Mesenchymal stem cell (in vitro differentiated cells and primary cell): ENCODE measurements at regions not wholly inside any gene's neighbourhood (a gene's known extent, or its start where the extent isn't known, plus 50 kb on each side); places are given as distances from the start of the nearest gene placed in this dataset.
A peak's percentile ranks its signal among the peaks of the same experiment; 100 is the strongest.

Experiments
- DNase-seq: peaks from one replicate; pipeline ENCODE4 v3.0.0-alpha.2; 2013
- H2AFZ ChIP-seq: one replicate; pipeline ENCODE4 v1.6.1; 2013; ENCODE audit warnings: low read depth, mild to moderate bottlenecking, control low read depth, inconsistent platforms, low read length, moderate library complexity
- H2AK5ac ChIP-seq: 2 replicates; pipeline ENCODE4 v1.6.1; 2013; ENCODE audit warnings: low read length, moderate library complexity, mild to moderate bottlenecking, inconsistent platforms; ENCODE audit not compliant: severe bottlenecking
- H2BK120ac ChIP-seq: one replicate; pipeline ENCODE4 v1.6.1; 2013; ENCODE audit warnings: low read depth, mild to moderate bottlenecking, inconsistent platforms, low read length, moderate library complexity
- H2BK12ac ChIP-seq, 2 experiments: one replicate each; pipeline ENCODE4 v1.6.1; 2013; ENCODE audit warnings: inconsistent platforms in 2 of 2, low read length in 2 of 2, mild to moderate bottlenecking in 2 of 2, moderate library complexity in 2 of 2, control low read depth in 1 of 2
- H2BK15ac ChIP-seq: one replicate; pipeline ENCODE4 v1.6.1; 2013; ENCODE audit warnings: mild to moderate bottlenecking, low read depth, inconsistent platforms; ENCODE audit not compliant: poor library complexity, severe bottlenecking
- H2BK5ac ChIP-seq: 2 replicates; pipeline ENCODE4 v1.6.1; 2013; ENCODE audit warnings: low read depth, mild to moderate bottlenecking, low read length, control low read depth, inconsistent platforms; ENCODE audit not compliant: poor library complexity, severe bottlenecking
- H3K14ac ChIP-seq, 2 experiments: one replicate each; pipeline ENCODE4 v1.6.1; 2013; ENCODE audit warnings: inconsistent platforms in 2 of 2, low read length in 2 of 2, control low read depth in 1 of 2, mild to moderate bottlenecking in 1 of 2, moderate library complexity in 1 of 2
- H3K18ac ChIP-seq, 2 experiments: one replicate each; pipeline ENCODE4 v1.6.1; 2013; ENCODE audit warnings: inconsistent platforms in 2 of 2, low read length in 2 of 2, control low read depth in 1 of 2, low read depth in 1 of 2, mild to moderate bottlenecking in 1 of 2
- H3K23ac ChIP-seq, 2 experiments: one replicate each; pipeline ENCODE4 v1.6.1; 2013; ENCODE audit warnings: inconsistent platforms in 2 of 2, low read length in 2 of 2, mild to moderate bottlenecking in 2 of 2, moderate library complexity in 2 of 2, control low read depth in 1 of 2
- H3K27ac ChIP-seq: 2 replicates; pipeline ENCODE4 v1.5.1; 2013; ENCODE audit warnings: mild to moderate bottlenecking, moderate library complexity, low read length, control low read depth, inconsistent platforms; ENCODE audit not compliant: poor library complexity, severe bottlenecking
- H3K27me3 ChIP-seq, 2 experiments: 2 replicates each; pipeline versions ENCODE4 v1.6.1 to v1.7.0; 2013; ENCODE audit warnings: low read length in 2 of 2, mild to moderate bottlenecking in 2 of 2, moderate library complexity in 2 of 2, control low read depth in 1 of 2, inconsistent platforms in 1 of 2; ENCODE audit not compliant: control insufficient read depth in 1 of 2, insufficient read depth in 1 of 2
- H3K36me3 ChIP-seq, 2 experiments: 2 replicates each; pipeline versions ENCODE4 v1.6.1 to v1.7.0; 2013; ENCODE audit warnings: low read length in 2 of 2, control low read depth in 1 of 2, inconsistent platforms in 1 of 2, low read depth in 1 of 2, mild to moderate bottlenecking in 1 of 2; ENCODE audit not compliant: insufficient read depth in 2 of 2, control insufficient read depth in 1 of 2
- H3K4ac ChIP-seq, 2 experiments: one replicate each; pipeline ENCODE4 v1.6.1; 2013; ENCODE audit warnings: inconsistent platforms in 2 of 2, low read length in 2 of 2, mild to moderate bottlenecking in 2 of 2, moderate library complexity in 2 of 2, control low read depth in 1 of 2, low read depth in 1 of 2
- H3K4me1 ChIP-seq: 2 replicates; pipeline ENCODE4 v1.6.1; 2013; ENCODE audit warnings: low read depth, low read length, control low read depth; ENCODE audit not compliant: control insufficient read depth, insufficient read depth
- H3K4me2 ChIP-seq: 2 replicates; pipeline ENCODE4 v1.6.1; 2013; ENCODE audit warnings: low read length, mild to moderate bottlenecking, inconsistent platforms; ENCODE audit not compliant: poor library complexity, severe bottlenecking
- H3K4me3 ChIP-seq, 2 experiments: 2 replicates each; pipeline versions ENCODE4 v1.5.1 to v1.7.0; 2013; ENCODE audit warnings: low read length in 2 of 2, mild to moderate bottlenecking in 2 of 2, control low read depth in 1 of 2, low read depth in 1 of 2; ENCODE audit not compliant: insufficient read depth in 1 of 2
- H3K79me1 ChIP-seq: replicated peaks from 2 replicates; pipeline ENCODE4 v1.6.1; 2013; ENCODE audit warnings: mild to moderate bottlenecking, control low read depth, low read length, inconsistent platforms; ENCODE audit not compliant: poor library complexity, severe bottlenecking
- H3K9ac ChIP-seq: 2 replicates; pipeline ENCODE4 v1.7.0; 2013; ENCODE audit warnings: mild to moderate bottlenecking, low read length, moderate library complexity
- H3K9me3 ChIP-seq: 2 replicates; pipeline ENCODE4 v1.7.0; 2013; ENCODE audit warnings: mild to moderate bottlenecking, low read length; ENCODE audit not compliant: control insufficient read depth
- H4K8ac ChIP-seq: one replicate; pipeline ENCODE4 v1.6.1; 2013; ENCODE audit warnings: inconsistent platforms, mild to moderate bottlenecking, low read length, moderate library complexity
- H4K91ac ChIP-seq: one replicate; pipeline ENCODE4 v1.6.1; 2013; ENCODE audit warnings: mild to moderate bottlenecking, low read length, inconsistent platforms
- WGBS: methylation state at CpG from one replicate; pipeline ENCODE4 v1.1.7; 2013; ENCODE audit warnings: mixed read lengths; 5-methylcytosine and 5-hydroxymethylcytosine counted together

- no peak overlapping the region for H4K91ac ChIP-seq
- no peak overlapping the region for H3K4ac ChIP-seq
- H2BK15ac ChIP-seq: no peak overlapping the region
- no peaks in the 10 kb centered on the region for H3K9me3 ChIP-seq
- H3K36me3 ChIP-seq: no peaks in the 10 kb centered on the region
- H3K4me1 ChIP-seq: no peaks in the 10 kb centered on the region
- no peak overlapping the region for H3K4me2 ChIP-seq
- H3K27ac ChIP-seq: no peak overlapping the region
- no peak overlapping the region for H3K23ac ChIP-seq
- no peak overlapping the region for H3K18ac ChIP-seq
- no peak overlapping the region for H2BK120ac ChIP-seq
- no peak overlapping the region for H3K9ac ChIP-seq
- H2BK5ac ChIP-seq: no peak overlapping the region
- peak overlapping the region in 1 of 2 experiments; percentile 18 for H2BK12ac ChIP-seq
- no peaks in the 10 kb centered on the region for H3K79me1 ChIP-seq
- 98% methylated on average over 3 of the region's 3 CpGs for WGBS
- no peak for DNase-seq
- no peak overlapping the region for H2AFZ ChIP-seq
- H3K14ac ChIP-seq: no peak overlapping the region
- no peak overlapping the region for H4K8ac ChIP-seq
- H3K4me3 ChIP-seq: no peak overlapping the region
- no peaks in the 10 kb centered on the region for H3K27me3 ChIP-seq
- H2AK5ac ChIP-seq: no peak overlapping the region
Measured at GRCh38 chr12:20140751-20141150, 227.6 kb upstream of the PDE3A start.

- no peak overlapping the region for H3K27ac ChIP-seq
- H2BK15ac ChIP-seq: no peak overlapping the region
- H3K18ac ChIP-seq: no peak overlapping the region
- H3K23ac ChIP-seq: no peak overlapping the region
- DNase-seq: peak; percentile 15
- no peak overlapping the region for H2BK120ac ChIP-seq
- H2BK5ac ChIP-seq: no peak overlapping the region
- no peak overlapping the region for H2BK12ac ChIP-seq
- H3K79me1 ChIP-seq: no peaks in the 10 kb centered on the region
- H3K14ac ChIP-seq: no peak overlapping the region
- H3K4me1 ChIP-seq: no peaks in the 10 kb centered on the region
- H3K4me2 ChIP-seq: no peak overlapping the region
- no peak overlapping the region for H2AK5ac ChIP-seq
- no peak overlapping the region for H4K8ac ChIP-seq
- H4K91ac ChIP-seq: no peak overlapping the region
- 92% methylated on average over 1 of the region's 1 CpG for WGBS
- H2AFZ ChIP-seq: no peak overlapping the region
- no peak overlapping the region for H3K4ac ChIP-seq
- H3K4me3 ChIP-seq: no peak overlapping the region
- no peaks in the 10 kb centered on the region for H3K36me3 ChIP-seq
- H3K27me3 ChIP-seq: no peaks in the 10 kb centered on the region
- no peak overlapping the region for H3K9ac ChIP-seq
- no peaks in the 10 kb centered on the region for H3K9me3 ChIP-seq
Measured at GRCh38 chr12:20142316-20142715, 226.0 kb upstream of the PDE3A start.

- Histone ChIP-seq H2BK120ac (no peak overlapping the region), H3K4me2 (no peak overlapping the region), H3K9ac (no peak overlapping the region), H4K91ac (no peak overlapping the region), H3K27ac (no peak overlapping the region), H4K8ac (no peak overlapping the region), H3K27me3 (no peaks in the 10 kb centered on the region), H3K4me1 (no peaks in the 10 kb centered on the region), H2BK15ac (no peak overlapping the region), H3K36me3 (no peaks in the 10 kb centered on the region), H2BK12ac (no peak overlapping the region), H3K79me1 (no peaks in the 10 kb centered on the region), H2BK5ac (no peak overlapping the region), H2AFZ (no peak overlapping the region), H3K23ac (no peak overlapping the region), H2AK5ac (no peak overlapping the region), H3K14ac (no peak overlapping the region), H3K4me3 (no peak overlapping the region), H3K18ac (no peak overlapping the region), H3K4ac (no peak overlapping the region), H3K9me3 (no peaks in the 10 kb centered on the region)
- DNase-seq: no peak
- 53% methylated on average over 3 of the region's 3 CpGs for WGBS
Measured at GRCh38 chr12:20142956-20143355, 225.4 kb upstream of the PDE3A start.

GRCh38 chr12:20144341-20144740, 224.0 kb upstream of the PDE3A start:
- H2AFZ ChIP-seq: no peak overlapping the region
- no peak overlapping the region for H2BK15ac ChIP-seq
- H3K9me3 ChIP-seq: no peaks in the 10 kb centered on the region
- H2BK12ac ChIP-seq: no peak overlapping the region
- H4K8ac ChIP-seq: no peak overlapping the region
- no peaks in the 10 kb centered on the region for H3K79me1 ChIP-seq
- H3K27ac ChIP-seq: no peak overlapping the region
- no peak overlapping the region for H4K91ac ChIP-seq
- H3K14ac ChIP-seq: no peak overlapping the region
- H2BK5ac ChIP-seq: no peak overlapping the region
- no peak overlapping the region for H3K18ac ChIP-seq
- no peak overlapping the region for H3K4me2 ChIP-seq
- no peaks in the 10 kb centered on the region for H3K27me3 ChIP-seq
- no peak for DNase-seq
- H3K4me3 ChIP-seq: no peak overlapping the region
- no peak overlapping the region for H3K23ac ChIP-seq
- H3K4ac ChIP-seq: no peak overlapping the region
- no peak overlapping the region for H3K9ac ChIP-seq
- H3K36me3 ChIP-seq: no peaks in the 10 kb centered on the region
- no peak overlapping the region for H2BK120ac ChIP-seq
- no peak overlapping the region for H2AK5ac ChIP-seq
- 79% methylated on average over 2 of the region's 3 CpGs for WGBS
- H3K4me1 ChIP-seq: no peaks in the 10 kb centered on the region
